HCT116 (cell line): ENCODE measurements at regions not wholly inside any gene's neighbourhood (a gene's known extent, or its start where the extent isn't known, plus 50 kb on each side); places are given as distances from the start of the nearest gene placed in this dataset.
"Not testable (repeated sequence)": the region's sequence is repeated elsewhere in the genome, so short reads cannot be mapped to it uniquely, and the experiment has no call there.

Source experiments
- ATAC-seq: fragments of 200-7000 bp; cut with Tn5 transposase; 2 replicates; pipeline ENCODE4 v1.9.1; 2020; ENCODE audit warnings: mild to moderate bottlenecking, moderate library complexity
- BruUV-seq: library from RNA; stranded (reverse); fragments of 400-500 nt; replicated peaks from 2 replicates; lab custom pipeline; 2021; lab: Mats Ljungman, UMichigan
- CTCF ChIA-PET: fragments of 300-600 bp; sonication (Branson Sonifier 250); formaldehyde crosslinking; loops from one replicate; lab custom pipeline; 2021; ENCODE audit warnings: antibody characterized with exemption; lab: Charles Lee
- POLR2A ChIA-PET: fragments of 300-600, 350-600 bp; sonication (Branson Sonifier 250); formaldehyde crosslinking; loops from one replicate; lab custom pipeline; 2021; ENCODE audit warnings: antibody characterized with exemption; lab: Charles Lee
- RAD21 ChIA-PET, 2 experiments: fragments of 300-600 bp; sonication (Branson Sonifier 250); formaldehyde crosslinking; loops; one replicate each; lab custom pipeline; 2023; ENCODE audit warnings: low total read pairs in 2 of 2; ENCODE audit not compliant: uncharacterized antibody in 2 of 2, unreplicated experiment in 2 of 2, low non-redundant PET in 1 of 2; lab: Charles Lee
- DNase-seq: peaks from one replicate; pipeline ENCODE4 v3.0.0-alpha.2; 2010; ENCODE audit warnings: low read depth, low spot score
- H2AFZ ChIP-seq: fragments of 200-600 bp; shearing (Covaris generic), sonication (generic); 2 replicates; pipeline ENCODE4 v1.6.1; 2017; ENCODE audit warnings: low read depth, mixed run types, mixed read lengths, antibody characterized with exemption, low read length; ENCODE audit not compliant: poor library complexity, severe bottlenecking
- H3K27ac ChIP-seq: 2 replicates; pipeline ENCODE4 v1.5.1; 2012; ENCODE audit warnings: low read depth, low read length
- H3K27me3 ChIP-seq: fragments of 200-600 bp; sonication (generic); 2 replicates; pipeline ENCODE4 v1.6.1; 2016; ENCODE audit warnings: mixed run types, low read length, mixed read lengths; ENCODE audit not compliant: insufficient read depth
- H3K36me3 ChIP-seq, 2 experiments: fragments of 200-500 bp in 1 of 2; fragments of 200-600 bp in 1 of 2; sonication (Bioruptor generic) in 1 of 2; sonication (generic) in 1 of 2; 2 replicates each; pipeline versions ENCODE4 v1.5.1 to v1.6.1; 2014 to 2016; ENCODE audit warnings: low read length in 2 of 2, inconsistent platforms in 1 of 2, mixed read lengths in 1 of 2, mixed run types in 1 of 2; ENCODE audit not compliant: insufficient read depth in 2 of 2, control insufficient read depth in 1 of 2
- H3K4me1 ChIP-seq, 2 experiments: fragments of 200-600 bp in 1 of 2; sonication (generic) in 1 of 2; 2 replicates each; pipeline versions ENCODE4 v1.5.1 to v1.6.1; 2012 to 2017; ENCODE audit warnings: low read length in 2 of 2, inconsistent platforms in 1 of 2, mild to moderate bottlenecking in 1 of 2, mixed read lengths in 1 of 2, mixed run types in 1 of 2, moderate library complexity in 1 of 2; ENCODE audit not compliant: insufficient read depth in 2 of 2, control insufficient read depth in 1 of 2
- H3K4me2 ChIP-seq: fragments of 200-600 bp; sonication (generic); 2 replicates; pipeline ENCODE4 v1.6.1; 2017; ENCODE audit warnings: mixed run types, low read length, mixed read lengths
- H3K4me3 ChIP-seq, 2 experiments: fragments of 200-600 bp in 1 of 2; sonication (generic) in 1 of 2; replicated peaks in 1 of 2; 2 replicates each; pipeline ENCODE4 v1.5.1; 2011 to 2016; ENCODE audit warnings: low read length in 2 of 2, control low read depth in 1 of 2, low read depth in 1 of 2, mild to moderate bottlenecking in 1 of 2, mixed read lengths in 1 of 2, mixed run types in 1 of 2
- H3K79me2 ChIP-seq: fragments of 200-600 bp; sonication (generic); 2 replicates; pipeline ENCODE4 v1.6.1; 2017; ENCODE audit warnings: mild to moderate bottlenecking, mixed run types, low read length, moderate library complexity, mixed read lengths; ENCODE audit not compliant: insufficient read depth
- H3K9ac ChIP-seq: fragments of 200-600 bp; sonication (generic); 2 replicates; pipeline ENCODE4 v1.6.1; 2016; ENCODE audit warnings: low read length, mixed read lengths
- H3K9me2 ChIP-seq: fragments of 200-600 bp; sonication (generic), shearing (Covaris generic); 2 replicates; pipeline ENCODE4 v1.6.1; 2017; ENCODE audit warnings: mixed run types, mild to moderate bottlenecking, moderate library complexity; ENCODE audit not compliant: insufficient read depth
- H3K9me3 ChIP-seq, 2 experiments: fragments of 200-500 bp in 1 of 2; fragments of 200-600 bp in 1 of 2; sonication (Bioruptor generic) in 1 of 2; sonication (generic) in 1 of 2; 2 replicates each; pipeline ENCODE4 v1.6.1; 2014 to 2017; ENCODE audit warnings: low read length in 2 of 2, mixed read lengths in 2 of 2, inconsistent platforms in 1 of 2, low read depth in 1 of 2, mild to moderate bottlenecking in 1 of 2, mixed run types in 1 of 2, moderate library complexity in 1 of 2; ENCODE audit not compliant: control insufficient read depth in 1 of 2, insufficient read depth in 1 of 2
- H4K20me1 ChIP-seq: fragments of 200-600 bp; sonication (generic), shearing (Covaris generic); 2 replicates; pipeline ENCODE4 v1.6.1; 2017; ENCODE audit warnings: mixed run types, mild to moderate bottlenecking, moderate library complexity; ENCODE audit not compliant: insufficient read depth
- ATF3 ChIP-seq: IDR thresholded peaks from 2 replicates; pipeline ENCODE4 v1.6.1; 2012
- CEBPB ChIP-seq: IDR thresholded peaks from 2 replicates; pipeline ENCODE4 v1.6.1; 2012; ENCODE audit warnings: low read depth
- EGR1 ChIP-seq: IDR thresholded peaks from 2 replicates; pipeline ENCODE4 v1.6.1; 2012; ENCODE audit warnings: low read depth
- ELF1 ChIP-seq: IDR thresholded peaks from 2 replicates; pipeline ENCODE4 v1.6.1; 2012; ENCODE audit warnings: low read depth, borderline replicate concordance
- FOSL1 ChIP-seq: IDR thresholded peaks from 2 replicates; pipeline ENCODE4 v1.6.1; 2012; ENCODE audit warnings: low read depth
- POLR2A ChIP-seq: IDR thresholded peaks from 2 replicates; pipeline ENCODE4 v1.7.0; 2011; ENCODE audit warnings: borderline replicate concordance; ENCODE audit not compliant: insufficient read depth, insufficient read length; ENCODE audit errors: extremely low read depth
- SIN3A ChIP-seq: IDR thresholded peaks from 2 replicates; pipeline ENCODE4 v1.6.1; 2012; ENCODE audit warnings: low read depth
- TCF7L2 ChIP-seq: IDR thresholded peaks from 2 replicates; pipeline ENCODE4 v1.7.0; 2011; ENCODE audit warnings: borderline replicate concordance, inconsistent platforms; ENCODE audit not compliant: insufficient read depth, insufficient read length; ENCODE audit errors: extremely low read depth
- YY1 ChIP-seq: IDR thresholded peaks from 2 replicates; pipeline ENCODE4 v1.6.1; 2011; ENCODE audit warnings: low read length, low read depth, moderate library complexity, mild to moderate bottlenecking; ENCODE audit not compliant: insufficient replicate concordance; ENCODE audit errors: extremely low read depth
- ZNF274 ChIP-seq: fragments of 200-500 bp; sonication (Bioruptor generic); IDR thresholded peaks from 2 replicates; pipeline ENCODE4 v1.6.1; 2014; ENCODE audit warnings: mild to moderate bottlenecking, low read depth, low read length, inconsistent platforms
- intact Hi-C: fragments of 100-400 bp; cut with micrococcal nuclease; formaldehyde crosslinking; loops from 2 replicates; pipeline ENCODE4 v1.10.0; 2022

DNA sequence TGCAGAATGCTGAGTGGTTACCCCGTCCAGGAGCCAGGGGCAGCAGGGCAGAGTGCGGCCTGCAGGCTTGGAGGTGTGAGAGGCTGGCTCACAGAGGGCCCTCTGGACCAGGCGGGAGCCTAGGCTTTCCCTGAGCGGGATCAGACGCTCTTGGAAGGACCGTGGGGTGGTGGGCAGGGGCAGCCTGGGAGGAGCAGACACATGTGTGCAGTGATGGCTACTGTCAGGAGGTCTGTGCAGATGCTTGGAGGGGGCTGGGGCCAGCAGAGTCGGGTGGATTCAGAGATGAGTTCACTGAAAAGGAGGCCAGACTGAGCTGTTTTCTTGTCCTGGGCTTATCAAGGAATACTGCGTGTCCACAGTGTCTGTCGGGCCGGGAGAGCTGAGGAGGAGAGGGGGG, 204.5 kb downstream of the CCT8L2 start:
- RAD21 ChIA-PET, H3K36me3 ChIP-seq, H3K9ac ChIP-seq, H3K9me2 ChIP-seq, H3K79me2 ChIP-seq, H3K27me3 ChIP-seq, H3K4me1 ChIP-seq, H3K27ac ChIP-seq, BruUV-seq, DNase-seq, H4K20me1 ChIP-seq, POLR2A ChIA-PET, H2AFZ ChIP-seq, H3K4me2 ChIP-seq, H3K4me3 ChIP-seq, ATAC-seq, H3K9me3 ChIP-seq, CTCF ChIA-PET, intact Hi-C loops: not testable (repeated sequence)

DNA sequence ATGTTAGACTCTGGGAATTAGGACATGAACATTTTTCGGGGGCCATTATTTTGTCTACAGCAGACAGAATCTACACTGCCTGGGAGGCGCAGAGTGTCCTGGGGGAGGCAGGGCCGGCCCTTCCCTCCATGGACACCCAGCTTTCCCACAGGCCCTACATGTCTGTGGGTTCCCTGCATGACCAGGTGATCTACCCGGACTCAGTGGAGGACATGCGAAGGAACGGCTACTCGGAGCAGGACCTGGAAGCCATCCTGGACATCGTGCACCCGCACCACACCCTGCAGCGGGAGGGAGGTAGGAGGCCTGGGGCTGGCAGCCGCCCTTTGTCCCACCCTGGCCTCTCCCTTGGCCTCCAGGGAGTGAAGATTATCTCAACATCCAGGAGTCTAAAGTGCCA, 205.1 kb downstream of the CCT8L2 start:
- H3K4me3 ChIP-seq, H3K9ac ChIP-seq, intact Hi-C loops, ATAC-seq, H3K27me3 ChIP-seq, H3K79me2 ChIP-seq, BruUV-seq, RAD21 ChIA-PET, CTCF ChIA-PET, H3K4me2 ChIP-seq, H3K9me3 ChIP-seq, POLR2A ChIA-PET, DNase-seq, H2AFZ ChIP-seq, H3K9me2 ChIP-seq, H4K20me1 ChIP-seq, H3K4me1 ChIP-seq, H3K36me3 ChIP-seq, H3K27ac ChIP-seq: not testable (repeated sequence)

- DNase-seq (no peak), ATAC-seq (no peak)
- Histone ChIP-seq H3K9me2 (no peaks in the 10 kb centered on the region), H3K4me2 (no peak overlapping the region), H3K4me3 (no peak overlapping the region), H3K79me2 (no peaks in the 10 kb centered on the region), H3K9ac (no peak overlapping the region), H2AFZ (no peak overlapping the region), H3K4me1 (no peaks in the 10 kb centered on the region), H4K20me1 (no peaks in the 10 kb centered on the region), H3K27ac (no peak overlapping the region), H3K27me3 (no peaks in the 10 kb centered on the region), H3K9me3 (no peaks in the 10 kb centered on the region), H3K36me3 (no peaks in the 10 kb centered on the region)
- ChIA-PET POLR2A (no interaction called here), CTCF (no interaction called here), RAD21 (no interaction called here)
- BruUV-seq: no TSS peak
- intact Hi-C loops: no loop called here
- TF ChIP-seq ZNF274 (no peak), TCF7L2 (no peak), ATF3 (no peak), YY1 (no peak), CEBPB (no peak), POLR2A (no peak), EGR1 (no peak), FOSL1 (no peak), SIN3A (no peak), ELF1 (no peak)
Measured at GRCh38 chr22:16387088-16387487, 205.5 kb downstream of the CCT8L2 start.

GRCh38 chr22:16361328-16361727, 231.3 kb downstream of the CCT8L2 start:
- BruUV-seq, H3K9ac ChIP-seq, H2AFZ ChIP-seq, H4K20me1 ChIP-seq, H3K4me2 ChIP-seq, intact Hi-C loops, H3K79me2 ChIP-seq, H3K9me3 ChIP-seq, RAD21 ChIA-PET, H3K4me1 ChIP-seq, CTCF ChIA-PET, H3K27me3 ChIP-seq, DNase-seq, H3K27ac ChIP-seq, H3K36me3 ChIP-seq, H3K4me3 ChIP-seq, ATAC-seq, H3K9me2 ChIP-seq, POLR2A ChIA-PET: not testable (repeated sequence)
